ENCODE measurements at regions not wholly inside any gene's neighbourhood (a gene's known extent, or its start where the extent isn't known, plus 50 kb on each side); places are given as distances from the start of the nearest gene placed in this dataset.

GRCh38 chr4:58209551-58209950 lies 1099.4 kb upstream of the IGFBP7 start:
- intact Hi-C loops (cut with micrococcal nuclease) = no loop called here
- ATAC-seq = no peak
- Histone ChIP-seq H3K4me2 (ENCODE audit: low read length) (no peak overlapping the region), H3K27me3 (ENCODE audit: low read length) (no peaks in the 10 kb centered on the region), H3K9ac (ENCODE audit: low read length) (no peak overlapping the region), H3K9me3 (ENCODE audit: low read length) (no peaks in the 10 kb centered on the region), H4K20me1 (ENCODE audit: low read length) (no peaks in the 10 kb centered on the region), H3K9me2 (replicated peaks; ENCODE audit: low read length) (no peaks in the 10 kb centered on the region), H2AFZ (ENCODE audit: low read length) (no peak overlapping the region; the same call in 1 of the 2 replicates), H3K4me3 (ENCODE audit: low read length) (no peak overlapping the region), H3K79me2 (ENCODE audit: low read length) (no peaks in the 10 kb centered on the region), H3K4me1 (ENCODE audit: insufficient read depth, low read length) (no peaks in the 10 kb centered on the region), H3K27ac (ENCODE audit: low read length) (no peak overlapping the region), H3K36me3 (ENCODE audit: low read depth, low read length) (no peaks in the 10 kb centered on the region), H3F3A (ENCODE audit: low read length, unreplicated experiment) (no peaks in the 10 kb centered on the region)
- no peak for TF ChIP-seq CTCF (conservative IDR thresholded peaks at IDR 0.05; ENCODE audit: low read depth, low read length)
- no peak for TF ChIP-seq EZH2phosphoT487 (IDR thresholded peaks at IDR 0.05; ENCODE audit: borderline replicate concordance, low read length)
- CTCF ChIA-PET = no interaction called here
- POLR2A ChIA-PET (ENCODE audit: unreplicated experiment) = no interaction called here
- no TSS peak for BruUV-seq (replicated peaks)
- DNase-seq = no peak

- BruUV-seq (replicated peaks) = no TSS peak
- H3K9me3 ChIP-seq (ENCODE audit: low read length) = no peaks in the 10 kb centered on the region
- no peaks in the 10 kb centered on the region for H3F3A ChIP-seq (ENCODE audit: low read length, unreplicated experiment)
- H3K4me1 ChIP-seq (ENCODE audit: insufficient read depth, low read length) = no peaks in the 10 kb centered on the region
- no peak overlapping the region for H3K27ac ChIP-seq (ENCODE audit: low read length)
- H3K9me2 ChIP-seq (replicated peaks; ENCODE audit: low read length) = no peaks in the 10 kb centered on the region
- no peak overlapping the region for H3K4me2 ChIP-seq (ENCODE audit: low read length)
- H3K4me3 ChIP-seq (ENCODE audit: low read length) = no peak overlapping the region
- TF ChIP-seq CTCF (conservative IDR thresholded peaks at IDR 0.05; ENCODE audit: low read depth, low read length) (no peak), EZH2 (IDR thresholded peaks at IDR 0.05; ENCODE audit: low read length, unreplicated experiment) (no peak), EZH2phosphoT487 (IDR thresholded peaks at IDR 0.05; ENCODE audit: borderline replicate concordance, low read length) (no peak)
- H4K20me1 ChIP-seq (ENCODE audit: low read length) = no peaks in the 10 kb centered on the region
- no peaks in the 10 kb centered on the region for H3K27me3 ChIP-seq (ENCODE audit: low read length)
- no peak for DNase-seq
- H3K79me2 ChIP-seq (ENCODE audit: low read length) = no peaks in the 10 kb centered on the region
- no peak for ATAC-seq
- H2AFZ ChIP-seq (ENCODE audit: low read length) = no peak overlapping the region
- no peaks in the 10 kb centered on the region for H3K36me3 ChIP-seq (ENCODE audit: low read depth, low read length)
- H3K9ac ChIP-seq (ENCODE audit: low read length) = no peak overlapping the region
- POLR2A ChIA-PET (ENCODE audit: unreplicated experiment) = no interaction called here
- CTCF ChIA-PET = interaction anchor here (0.5 kb wide), 1 partner anchor 388 kb away, joined by 5 read pairs; no protein-coding TSS in a partner anchor
- intact Hi-C loops (cut with micrococcal nuclease) = no loop called here
These were observed 1098.8 kb upstream of the IGFBP7 start for GRCh38 chr4:58209001-58209400.

- Histone ChIP-seq H3F3A (ENCODE audit: low read length, unreplicated experiment) (no peaks in the 10 kb centered on the region), H3K4me2 (ENCODE audit: low read length) (no peak overlapping the region), H2AFZ (ENCODE audit: low read length) (no peak overlapping the region), H3K9me2 (replicated peaks; ENCODE audit: low read length) (no peaks in the 10 kb centered on the region), H3K9me3 (ENCODE audit: low read length) (no peaks in the 10 kb centered on the region), H3K79me2 (ENCODE audit: low read length) (no peaks in the 10 kb centered on the region), H4K20me1 (ENCODE audit: low read length) (no peaks in the 10 kb centered on the region), H3K36me3 (ENCODE audit: low read depth, low read length) (no peaks in the 10 kb centered on the region), H3K4me3 (ENCODE audit: low read length) (no peak overlapping the region), H3K9ac (ENCODE audit: low read length) (no peak overlapping the region), H3K27me3 (ENCODE audit: low read length) (no peaks in the 10 kb centered on the region), H3K27ac (ENCODE audit: low read length) (no peak overlapping the region), H3K4me1 (ENCODE audit: insufficient read depth, low read length) (no peaks in the 10 kb centered on the region)
- intact Hi-C loops (cut with micrococcal nuclease) = no loop called here
- ATAC-seq = no peak
- TF ChIP-seq CTCF (conservative IDR thresholded peaks at IDR 0.05; ENCODE audit: low read depth, low read length) (no peak), EZH2 (IDR thresholded peaks at IDR 0.05; ENCODE audit: low read length, unreplicated experiment) (no peak), EZH2phosphoT487 (IDR thresholded peaks at IDR 0.05; ENCODE audit: borderline replicate concordance, low read length) (no peak)
- no peak for DNase-seq
- POLR2A ChIA-PET (ENCODE audit: unreplicated experiment) = no interaction called here
- no TSS peak for BruUV-seq (replicated peaks)
- CTCF ChIA-PET = no interaction called here
These were observed 1095.5 kb upstream of the IGFBP7 start for GRCh38 chr4:58205446-58206235.

Measured in PC-3 (cell line).